EL (cell line): ENCODE measurements at regions not wholly inside any gene's neighbourhood (a gene's known extent, or its start where the extent isn't known, plus 50 kb on each side); places are given as distances from the start of the nearest gene placed in this dataset.
"Not testable (repeated sequence)": the region's sequence is repeated elsewhere in the genome, so short reads cannot be mapped to it uniquely, and the experiment has no call there.

Experiments used
- DNase-seq: peaks from one replicate; pipeline ENCODE4 v3.0.0-alpha.2; 2016

- not testable (repeated sequence) for DNase-seq
These were observed 72.4 kb downstream of the HNRNPD start for GRCh38 chr4:82301390-82301789.

GRCh38 chr4:82293304-82293703, 80.5 kb downstream of the HNRNPD start:
- no peak for DNase-seq

GRCh38 chr4:82287720-82288119, 86.1 kb downstream of the HNRNPD start:
- DNase-seq, result no peak

- peak; percentile 99 for DNase-seq
These were observed 88.7 kb downstream of the HNRNPD start for GRCh38 chr4:82284858-82285805.

- DNase-seq, result no peak
These were observed 89.3 kb downstream of the HNRNPD start for GRCh38 chr4:82284475-82284857.

- DNase-seq, result no peak
These were observed 90.9 kb downstream of the HNRNPD start for GRCh38 chr4:82282875-82283274.

GRCh38 chr4:82279550-82279949, 94.2 kb downstream of the HNRNPD start:
- not testable (repeated sequence) for DNase-seq

- no peak for DNase-seq
These were observed 97.5 kb downstream of the HNRNPD start for GRCh38 chr4:82276332-82276640.

- DNase-seq, result no peak
These were observed 98.1 kb downstream of the HNRNPD start for GRCh38 chr4:82275431-82276331.

- DNase-seq, result not testable (repeated sequence)
These were observed 99.1 kb downstream of the HNRNPD start for GRCh38 chr4:82274700-82275099.

GRCh38 chr4:82272523-82272922, 101.3 kb downstream of the HNRNPD start:
- DNase-seq, result not testable (repeated sequence)

- not testable (repeated sequence) for DNase-seq
These were observed 101.8 kb downstream of the HNRNPD start for GRCh38 chr4:82271915-82272480.

GRCh38 chr4:82268826-82269193, 105.0 kb downstream of the HNRNPD start:
- no peak for DNase-seq

GRCh38 chr4:82268050-82268825, 105.6 kb downstream of the HNRNPD start:
- DNase-seq, result peak; percentile 49

- no peak for DNase-seq
These were observed 106.3 kb downstream of the HNRNPD start for GRCh38 chr4:82267506-82267905.

- DNase-seq, result no peak
These were observed 107.4 kb downstream of the HNRNPD start for GRCh38 chr4:82266345-82266744.

GRCh38 chr4:82261084-82261483, 112.7 kb downstream of the HNRNPD start:
- DNase-seq, result no peak

GRCh38 chr4:82260632-82261031, 113.2 kb downstream of the HNRNPD start:
- no peak for DNase-seq

GRCh38 chr4:82256718-82257117, 117.1 kb downstream of the HNRNPD start:
- no peak for DNase-seq

GRCh38 chr4:82255657-82256056, 118.1 kb downstream of the HNRNPD start:
- no peak for DNase-seq

- DNase-seq, result no peak
These were observed 124.7 kb downstream of the HNRNPD start for GRCh38 chr4:82248903-82249632.

GRCh38 chr4:82247629-82248028, 126.2 kb downstream of the HNRNPD start:
- DNase-seq, result no peak
